OCI-LY3 (cell line): ENCODE measurements at regions not wholly inside any gene's neighbourhood (a gene's known extent, or its start where the extent isn't known, plus 50 kb on each side); places are given as distances from the start of the nearest gene placed in this dataset.

Experiments used
- CTCF ChIP-seq: fragments of 200-600, 300-600 bp; sonication (generic); IDR thresholded peaks from 2 replicates; pipeline ENCODE4 v1.5.1; 2014; ENCODE audit warnings: antibody characterized with exemption, low read length, low read depth
- EZH2phosphoT487 ChIP-seq: fragments of 200-600 bp; shearing (Covaris generic); IDR thresholded peaks from 2 replicates; pipeline ENCODE4 v1.6.1; 2018; ENCODE audit warnings: antibody characterized with exemption, mixed run types, low read depth

DNA sequence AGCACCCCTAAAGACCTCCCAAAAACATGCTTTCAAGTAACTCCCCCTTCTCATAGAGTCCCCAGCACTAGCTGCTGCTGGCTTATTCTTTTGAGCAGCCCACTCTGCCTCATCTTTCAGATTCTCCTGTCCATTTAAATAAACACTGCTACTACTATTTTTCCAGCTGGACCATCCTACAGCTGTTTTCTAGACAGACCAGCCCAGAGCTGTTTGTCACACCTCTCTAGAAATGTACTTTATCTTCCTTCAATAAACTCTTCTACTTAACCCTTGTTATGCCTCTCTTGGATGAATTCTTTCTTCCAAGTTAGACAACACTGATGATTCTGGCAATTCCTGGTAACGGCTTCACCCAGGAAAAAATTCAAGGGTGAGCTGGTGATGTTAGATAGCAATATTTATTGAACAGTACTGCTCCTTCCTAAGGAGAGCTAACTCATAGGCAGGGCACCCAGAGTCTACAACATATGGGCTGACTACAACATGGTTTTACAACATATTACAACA lies 995.7 kb downstream of the LRFN5 start:
- TF ChIP-seq CTCF (no peak), EZH2phosphoT487 (no peak)
